ENCODE measurements at regions not wholly inside any gene's neighbourhood (a gene's known extent, or its start where the extent isn't known, plus 50 kb on each side); places are given as distances from the start of the nearest gene placed in this dataset.

GRCh38 chr5:30034870-30035269, 1158.6 kb upstream of the CDH6 start:
- no peak for TF ChIP-seq CTCF (IDR thresholded peaks at IDR 0.05; ENCODE audit: borderline replicate concordance, extremely low read depth, low read length, poor library complexity, severe bottlenecking)
- no peak for TF ChIP-seq EZH2 (IDR thresholded peaks at IDR 0.05; ENCODE audit: borderline replicate concordance, low read depth, low read length, severe bottlenecking)

All from DND-41 (cell line).